ENCODE measurements at regions not wholly inside any gene's neighbourhood (a gene's known extent, or its start where the extent isn't known, plus 50 kb on each side); places are given as distances from the start of the nearest gene placed in this dataset.
"Not testable (repeated sequence)": the region's sequence is repeated elsewhere in the genome, so short reads cannot be mapped to it uniquely, and the experiment has no call there.

DNA sequence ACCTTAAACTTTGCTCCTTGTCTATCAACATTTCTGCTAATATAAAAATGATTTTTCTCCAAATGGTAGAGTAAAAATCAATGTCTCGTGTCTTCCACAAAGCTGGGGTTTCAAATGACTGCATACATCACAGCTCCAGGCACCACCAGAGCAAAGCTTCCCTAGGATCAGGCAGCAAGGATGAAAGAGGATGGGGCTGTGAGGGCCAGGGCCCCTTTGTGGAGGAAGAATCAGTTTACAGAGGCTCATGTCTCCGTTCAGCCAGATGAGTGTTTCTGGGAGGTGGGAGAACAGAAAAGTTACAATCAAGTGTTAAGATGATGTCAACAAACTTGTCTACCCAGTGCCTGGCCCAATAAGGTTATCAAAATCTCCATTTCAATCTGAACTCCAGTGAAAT lies 105.5 kb downstream of the BDH1 start:
- no peak for DNase-seq (ENCODE audit: extremely low read depth, low read depth)
- TF ChIP-seq, protein P1, sequence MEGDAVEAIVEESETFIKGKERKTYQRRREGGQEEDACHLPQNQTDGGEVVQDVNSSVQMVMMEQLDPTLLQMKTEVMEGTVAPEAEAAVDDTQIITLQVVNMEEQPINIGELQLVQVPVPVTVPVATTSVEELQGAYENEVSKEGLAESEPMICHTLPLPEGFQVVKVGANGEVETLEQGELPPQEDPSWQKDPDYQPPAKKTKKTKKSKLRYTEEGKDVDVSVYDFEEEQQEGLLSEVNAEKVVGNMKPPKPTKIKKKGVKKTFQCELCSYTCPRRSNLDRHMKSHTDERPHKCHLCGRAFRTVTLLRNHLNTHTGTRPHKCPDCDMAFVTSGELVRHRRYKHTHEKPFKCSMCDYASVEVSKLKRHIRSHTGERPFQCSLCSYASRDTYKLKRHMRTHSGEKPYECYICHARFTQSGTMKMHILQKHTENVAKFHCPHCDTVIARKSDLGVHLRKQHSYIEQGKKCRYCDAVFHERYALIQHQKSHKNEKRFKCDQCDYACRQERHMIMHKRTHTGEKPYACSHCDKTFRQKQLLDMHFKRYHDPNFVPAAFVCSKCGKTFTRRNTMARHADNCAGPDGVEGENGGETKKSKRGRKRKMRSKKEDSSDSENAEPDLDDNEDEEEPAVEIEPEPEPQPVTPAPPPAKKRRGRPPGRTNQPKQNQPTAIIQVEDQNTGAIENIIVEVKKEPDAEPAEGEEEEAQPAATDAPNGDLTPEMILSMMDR (IDR thresholded peaks at IDR 0.05; ENCODE audit: low read depth, low read length, missing control alignments) = no peak
- no peak overlapping the region for H3K4me3 ChIP-seq (replicated peaks; ENCODE audit: low read depth, low read length)

DNA sequence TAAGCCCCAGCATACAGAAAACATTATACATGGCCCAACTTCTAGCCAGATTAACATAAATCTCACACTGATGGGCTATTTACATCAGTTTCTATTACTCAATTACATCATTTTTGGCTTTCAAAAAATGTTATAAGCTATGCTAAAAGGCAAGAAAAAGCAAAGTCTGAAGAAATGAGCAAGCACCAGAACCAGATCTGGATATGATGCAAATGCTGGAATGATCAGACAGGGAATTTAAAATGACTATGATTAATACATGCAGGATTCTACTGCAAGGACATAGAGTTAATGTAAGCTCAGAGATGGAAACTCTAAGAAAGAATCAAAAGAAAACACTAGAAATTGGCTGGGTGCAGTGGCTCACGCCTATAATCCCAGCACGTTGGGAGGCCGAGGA lies 106.6 kb downstream of the BDH1 start:
- not testable (repeated sequence) for DNase-seq (ENCODE audit: extremely low read depth, low read depth); H3K4me3 ChIP-seq (replicated peaks; ENCODE audit: low read depth, low read length)

GRCh38 chr3:197447781-197448180 lies 108.0 kb downstream of the BDH1 start:
- not testable (repeated sequence) for DNase-seq (ENCODE audit: extremely low read depth, low read depth)

DNA sequence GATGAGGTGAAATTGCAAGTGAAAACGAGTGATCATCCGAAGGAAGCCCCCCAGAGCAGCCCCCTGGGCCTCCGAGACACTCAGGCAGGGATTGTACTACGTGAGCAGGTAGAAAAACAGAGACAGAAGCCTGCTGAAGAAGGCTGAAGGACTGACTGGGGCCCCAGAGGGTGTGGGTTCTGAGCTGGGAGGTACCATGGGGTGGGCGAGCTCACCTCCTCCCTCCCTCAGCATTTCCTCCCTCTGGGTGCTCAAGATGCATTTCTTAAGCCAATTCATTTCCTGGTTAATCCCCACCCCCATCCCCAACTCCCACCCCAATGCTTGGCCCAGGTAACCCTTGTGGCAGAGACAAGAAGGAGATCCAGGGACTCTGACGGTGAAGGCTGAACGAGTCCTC lies 108.7 kb downstream of the BDH1 start:
- no peak overlapping the region for H3K4me3 ChIP-seq (replicated peaks; ENCODE audit: low read depth, low read length)
- TF ChIP-seq, protein P1 (IDR thresholded peaks at IDR 0.05; ENCODE audit: low read depth, low read length, missing control alignments) = no peak
- DNase-seq (ENCODE audit: extremely low read depth, low read depth) = no peak

More at GRCh38 chr3:197447781-197448180, 108.0 kb downstream of the BDH1 start:
- not testable (repeated sequence) for H3K4me3 ChIP-seq (replicated peaks; ENCODE audit: low read depth, low read length)

- H3K4me3 ChIP-seq (replicated peaks; ENCODE audit: low read depth, low read length) = no peak overlapping the region
- TF ChIP-seq, protein P1 (IDR thresholded peaks at IDR 0.05; ENCODE audit: low read depth, low read length, missing control alignments) = no peak
- DNase-seq (ENCODE audit: extremely low read depth, low read depth) = no peak
Measured at GRCh38 chr3:197446700-197447056, 109.1 kb downstream of the BDH1 start.

DNA sequence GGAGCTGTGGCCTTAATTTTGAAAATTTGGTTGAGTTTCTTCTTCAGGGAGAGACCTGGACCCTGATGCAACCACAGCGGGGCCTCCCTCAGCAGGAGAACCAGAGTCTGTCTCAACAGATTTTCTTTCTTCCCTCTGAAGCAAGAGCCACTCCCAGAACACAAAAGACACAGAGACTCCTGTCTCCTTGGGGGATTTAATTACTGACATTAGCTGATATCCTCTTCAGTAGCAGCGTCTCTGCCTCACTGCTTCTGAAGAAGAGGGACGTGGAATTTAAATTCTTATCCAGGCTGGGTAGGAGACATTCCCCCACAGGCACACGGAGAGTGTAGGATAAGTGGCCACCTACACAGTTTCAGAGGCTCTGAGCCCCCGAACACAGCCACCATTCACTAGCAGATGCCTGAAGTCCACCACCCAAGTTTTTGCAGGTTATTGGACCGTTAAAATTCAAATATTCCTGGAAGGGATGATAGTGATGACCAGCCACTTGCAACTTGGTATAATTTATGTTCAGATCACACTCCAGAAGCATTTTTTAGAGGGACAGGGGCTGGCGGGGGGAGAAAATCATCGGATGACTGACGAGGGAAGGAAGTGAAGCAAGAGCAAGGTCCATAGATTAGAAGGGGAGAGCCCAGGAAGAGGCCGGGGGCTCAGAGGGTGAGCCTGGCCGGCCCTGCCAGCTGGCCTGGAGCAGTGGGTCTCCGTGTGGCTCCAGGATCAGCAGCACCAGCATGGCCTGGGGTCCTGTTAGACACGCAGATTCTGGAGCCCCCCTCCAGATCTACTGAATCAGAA lies 109.7 kb downstream of the BDH1 start:
- no peak overlapping the region for H3K4me3 ChIP-seq (replicated peaks; ENCODE audit: low read depth, low read length)
- TF ChIP-seq, protein P1 (IDR thresholded peaks at IDR 0.05; ENCODE audit: low read depth, low read length, missing control alignments) = no peak
- DNase-seq (ENCODE audit: extremely low read depth, low read depth) = no peak

DNA sequence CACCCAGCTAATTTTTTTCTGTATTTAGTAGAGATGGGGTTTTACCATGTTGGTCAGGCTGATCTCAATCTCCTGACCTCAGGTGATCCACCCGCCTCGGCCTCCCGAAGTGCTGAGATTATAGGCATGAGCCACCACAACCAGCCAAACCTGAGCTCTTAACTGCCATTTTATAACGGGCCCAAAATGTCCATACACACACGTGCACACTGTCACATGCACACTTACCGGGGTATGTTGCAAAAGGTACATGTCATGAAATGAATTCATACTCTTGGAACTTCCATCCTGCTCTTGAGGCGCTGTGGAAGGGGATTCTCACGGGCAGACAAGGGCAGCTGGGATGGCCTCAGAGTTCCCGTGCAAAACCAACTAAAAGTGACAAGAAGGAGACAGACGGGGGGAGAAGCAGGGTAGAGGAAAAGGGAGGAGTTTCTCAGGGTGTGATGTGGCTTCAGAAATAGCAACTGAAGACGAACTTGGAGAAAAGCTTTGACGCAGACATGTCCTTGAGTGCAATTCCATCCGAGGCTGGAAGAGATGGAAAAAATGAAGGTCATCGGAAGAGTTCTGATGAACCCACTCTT lies 110.9 kb downstream of the BDH1 start:
- no peak for DNase-seq (ENCODE audit: extremely low read depth, low read depth)
- no peak overlapping the region for H3K4me3 ChIP-seq (replicated peaks; ENCODE audit: low read depth, low read length)
- TF ChIP-seq, protein P1 (IDR thresholded peaks at IDR 0.05; ENCODE audit: low read depth, low read length, missing control alignments) = no peak

DNA sequence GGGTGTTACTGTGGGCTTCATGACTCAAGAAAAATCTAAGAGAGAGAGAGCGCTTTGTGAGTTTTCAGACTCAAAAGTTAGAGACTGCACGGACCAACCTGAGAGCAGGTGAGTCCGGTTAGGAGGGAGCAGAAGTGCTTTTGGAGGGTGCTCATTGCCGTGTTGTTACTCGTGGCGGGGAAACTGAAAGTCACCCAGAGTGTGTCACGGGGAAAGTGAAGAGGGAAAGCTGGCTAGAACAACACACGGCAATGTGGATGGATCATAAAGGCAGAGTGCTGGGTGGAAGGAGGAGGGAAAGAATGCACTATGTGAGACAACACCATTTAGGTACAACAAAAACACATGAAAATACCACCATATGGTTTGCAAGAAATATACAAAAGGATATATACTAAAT lies 112.3 kb downstream of the BDH1 start:
- no peak for DNase-seq (ENCODE audit: extremely low read depth, low read depth)
- no peak overlapping the region for H3K4me3 ChIP-seq (replicated peaks; ENCODE audit: low read depth, low read length)
- TF ChIP-seq, protein P1 (IDR thresholded peaks at IDR 0.05; ENCODE audit: low read depth, low read length, missing control alignments) = no peak

Measured in HFF-Myc (cell line).